ENCODE measurements at regions not wholly inside any gene's neighbourhood (a gene's known extent, or its start where the extent isn't known, plus 50 kb on each side); places are given as distances from the start of the nearest gene placed in this dataset.
A peak's percentile ranks its signal among the peaks of the same experiment; 100 is the strongest.

DNA sequence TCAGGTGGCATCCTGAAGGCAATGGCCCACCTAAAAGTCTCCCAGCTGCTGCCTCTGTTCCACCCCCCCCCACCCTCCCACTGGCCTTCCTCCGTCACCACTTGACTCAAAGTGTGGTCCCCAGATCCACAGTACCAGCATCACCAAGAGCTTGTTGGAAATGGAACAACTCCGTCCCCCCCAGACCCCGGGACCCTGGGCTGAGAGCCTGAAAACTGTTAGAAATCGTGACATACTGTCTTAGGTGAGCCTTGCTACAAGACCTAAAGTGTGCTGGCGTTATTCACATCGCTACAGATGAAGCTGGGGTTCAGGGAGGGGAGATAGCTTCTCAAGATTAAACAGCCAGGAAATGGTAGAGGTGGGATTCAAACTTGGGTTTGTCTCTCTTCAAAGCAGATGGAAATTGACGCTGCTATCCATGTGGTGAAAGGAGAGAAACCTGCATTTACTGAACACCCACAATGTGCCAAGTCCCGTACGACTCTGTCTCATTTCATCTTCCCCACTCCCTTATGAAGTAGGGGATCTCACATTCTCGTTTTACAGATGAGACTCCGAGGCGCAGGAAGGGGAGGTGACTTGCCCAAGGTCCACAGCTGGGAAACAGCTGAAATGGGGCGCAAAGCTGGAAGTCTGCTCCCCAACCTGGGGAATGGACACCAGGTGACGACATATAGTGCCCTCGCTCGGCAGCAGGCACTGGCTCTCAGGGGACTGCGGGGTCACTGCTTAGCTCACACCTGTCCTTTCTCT is 52.8 kb upstream of the IFFO2 start:
- Mint-ChIP-seq H3K4me1 (peaks cover 20% of the 10 kb centered on the region), H3K9me3 (peaks cover 2% of the 10 kb centered on the region), H3K27ac (peak overlapping the region in 1 of 3 experiments; percentile 61), H3K36me3 (ENCODE audit: low read depth) (no peaks in the 10 kb centered on the region), H3K4me3 (no peak overlapping the region), H3K27me3 (ENCODE audit: low read depth) (peaks cover 16% of the 10 kb centered on the region)
- TF ChIP-seq, protein P1, sequence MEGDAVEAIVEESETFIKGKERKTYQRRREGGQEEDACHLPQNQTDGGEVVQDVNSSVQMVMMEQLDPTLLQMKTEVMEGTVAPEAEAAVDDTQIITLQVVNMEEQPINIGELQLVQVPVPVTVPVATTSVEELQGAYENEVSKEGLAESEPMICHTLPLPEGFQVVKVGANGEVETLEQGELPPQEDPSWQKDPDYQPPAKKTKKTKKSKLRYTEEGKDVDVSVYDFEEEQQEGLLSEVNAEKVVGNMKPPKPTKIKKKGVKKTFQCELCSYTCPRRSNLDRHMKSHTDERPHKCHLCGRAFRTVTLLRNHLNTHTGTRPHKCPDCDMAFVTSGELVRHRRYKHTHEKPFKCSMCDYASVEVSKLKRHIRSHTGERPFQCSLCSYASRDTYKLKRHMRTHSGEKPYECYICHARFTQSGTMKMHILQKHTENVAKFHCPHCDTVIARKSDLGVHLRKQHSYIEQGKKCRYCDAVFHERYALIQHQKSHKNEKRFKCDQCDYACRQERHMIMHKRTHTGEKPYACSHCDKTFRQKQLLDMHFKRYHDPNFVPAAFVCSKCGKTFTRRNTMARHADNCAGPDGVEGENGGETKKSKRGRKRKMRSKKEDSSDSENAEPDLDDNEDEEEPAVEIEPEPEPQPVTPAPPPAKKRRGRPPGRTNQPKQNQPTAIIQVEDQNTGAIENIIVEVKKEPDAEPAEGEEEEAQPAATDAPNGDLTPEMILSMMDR (IDR thresholded peaks at IDR 0.05; ENCODE audit: unreplicated experiment in 3 of 3) = no peak

DNA sequence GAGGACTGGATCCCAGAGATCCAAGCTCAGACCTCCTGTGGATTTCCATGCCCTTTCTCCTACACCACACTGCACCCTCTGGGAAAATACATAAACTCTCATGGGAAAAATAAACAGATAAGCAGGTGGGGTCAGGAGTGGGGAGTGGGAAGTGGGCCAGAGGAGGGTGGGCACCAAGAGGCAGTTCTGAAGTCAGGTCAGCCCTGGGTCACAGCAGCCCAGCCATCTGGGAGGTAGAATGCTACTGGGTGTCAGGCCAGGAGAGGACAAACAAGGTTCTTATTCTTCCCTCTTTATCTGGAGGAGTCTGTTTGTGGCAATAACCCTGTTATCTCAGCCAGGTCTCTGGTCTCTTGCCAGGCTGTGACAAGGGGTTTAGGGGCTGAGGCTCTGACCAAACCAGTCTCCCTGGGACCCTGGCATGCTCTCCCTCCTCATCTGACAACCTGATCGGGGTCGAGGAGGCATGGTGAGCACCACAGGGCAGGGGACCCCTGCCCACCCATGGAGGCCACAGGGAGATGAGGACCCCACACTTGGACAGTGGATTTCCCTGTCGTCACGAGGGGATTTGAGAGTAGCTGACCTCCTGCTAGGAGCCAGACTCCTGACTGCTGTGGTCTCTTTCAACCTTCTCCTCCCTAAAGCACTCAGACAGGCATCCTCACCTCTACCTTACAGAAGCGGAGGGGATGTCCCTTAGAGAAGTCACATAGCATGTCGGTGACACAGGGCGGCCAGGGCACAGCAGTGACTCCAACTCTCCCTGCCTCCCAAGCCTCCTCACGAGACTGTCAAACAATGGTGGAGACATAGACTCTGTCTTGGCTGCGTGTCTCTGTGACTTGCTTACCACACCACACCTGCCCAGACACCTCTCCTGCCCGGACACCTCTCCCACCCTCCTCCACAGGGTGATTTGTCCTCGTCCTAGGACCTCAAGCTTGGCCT is 51.3 kb upstream of the IFFO2 start:
- Mint-ChIP-seq H3K36me3 (ENCODE audit: low read depth) (no peaks in the 10 kb centered on the region), H3K27ac (no peak overlapping the region), H3K27me3 (ENCODE audit: low read depth) (peaks cover 21% of the 10 kb centered on the region), H3K4me3 (no peak overlapping the region), H3K4me1 (peaks cover 20% of the 10 kb centered on the region), H3K9me3 (peaks cover 7% of the 10 kb centered on the region)
- TF ChIP-seq, protein P1 (IDR thresholded peaks at IDR 0.05; ENCODE audit: unreplicated experiment in 3 of 3) = no peak

DNA sequence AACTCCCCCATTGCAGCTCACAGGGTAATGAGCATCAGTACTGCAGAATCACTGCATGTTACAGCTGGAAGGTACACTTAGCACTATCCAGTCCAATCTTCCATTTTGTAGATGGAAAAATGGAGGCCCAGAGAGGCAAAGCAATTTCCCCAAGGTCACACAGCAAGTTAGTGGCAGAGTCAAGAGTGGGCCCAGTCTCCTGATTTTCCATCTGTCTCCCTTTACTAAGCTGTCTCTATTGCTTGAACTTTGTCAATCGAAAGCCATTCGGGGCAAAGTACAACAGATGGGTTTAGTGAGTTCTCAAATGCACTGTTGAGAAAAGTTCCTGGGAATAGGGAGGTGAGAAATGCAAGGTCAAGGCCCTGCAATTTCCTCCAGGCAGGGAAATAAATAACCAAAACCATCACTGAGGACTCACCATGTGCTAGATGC is 50.4 kb upstream of the IFFO2 start:
- no peak overlapping the region for H3K27ac Mint-ChIP-seq
- peaks cover 3% of the 10 kb centered on the region for H3K36me3 Mint-ChIP-seq (ENCODE audit: low read depth)
- TF ChIP-seq, protein P1 (IDR thresholded peaks at IDR 0.05; ENCODE audit: unreplicated experiment in 3 of 3) = no peak
- H3K9me3 Mint-ChIP-seq = peaks cover 10% of the 10 kb centered on the region
- H3K4me3 Mint-ChIP-seq = no peak overlapping the region
- H3K27me3 Mint-ChIP-seq (ENCODE audit: low read depth) = peaks cover 21% of the 10 kb centered on the region
- H3K4me1 Mint-ChIP-seq = peaks cover 16% of the 10 kb centered on the region
